GM12875 (cell line): ENCODE measurements at regions not wholly inside any gene's neighbourhood (a gene's known extent, or its start where the extent isn't known, plus 50 kb on each side); places are given as distances from the start of the nearest gene placed in this dataset.

Source experiments
- H3K4me3 ChIP-seq: one replicate; pipeline ENCODE4 v1.5.1; 2011; ENCODE audit warnings: low read depth, low read length, control low read depth
- CTCF ChIP-seq: IDR thresholded peaks from 2 replicates; pipeline ENCODE4 v1.5.1; 2011; ENCODE audit warnings: low read depth, mild to moderate bottlenecking, control low read depth, inconsistent platforms, low read length, moderate library complexity, borderline replicate concordance; ENCODE audit not compliant: insufficient read depth

GRCh38 chr6:165178056-165178455, 131.3 kb downstream of the C6orf118 start:
- H3K4me3 ChIP-seq, result no peak overlapping the region
- TF ChIP-seq CTCF, result no peak

GRCh38 chr6:165173484-165173883, 135.9 kb downstream of the C6orf118 start:
- no peak for TF ChIP-seq CTCF
- no peak overlapping the region for H3K4me3 ChIP-seq

GRCh38 chr6:165167861-165168260, 141.5 kb downstream of the C6orf118 start:
- no peak overlapping the region for H3K4me3 ChIP-seq
- TF ChIP-seq CTCF, result no peak

GRCh38 chr6:165167311-165167710, 142.1 kb downstream of the C6orf118 start:
- no peak for TF ChIP-seq CTCF
- no peak overlapping the region for H3K4me3 ChIP-seq

- no peak overlapping the region for H3K4me3 ChIP-seq
- no peak for TF ChIP-seq CTCF
Observed at GRCh38 chr6:165163519-165163918, 145.9 kb downstream of the C6orf118 start.

GRCh38 chr6:165159460-165159859, 149.9 kb downstream of the C6orf118 start:
- no peak overlapping the region for H3K4me3 ChIP-seq
- TF ChIP-seq CTCF, result no peak

- H3K4me3 ChIP-seq, result no peak overlapping the region
Observed at GRCh38 chr6:165146456-165146855, 162.9 kb downstream of the C6orf118 start.

More at GRCh38 chr6:165146456-165146855, 162.9 kb downstream of the C6orf118 start:
- TF ChIP-seq CTCF, result no peak
